GM21825 (cell line): ENCODE measurements at regions not wholly inside any gene's neighbourhood (a gene's known extent, or its start where the extent isn't known, plus 50 kb on each side); places are given as distances from the start of the nearest gene placed in this dataset.

Source experiments
- ATAC-seq: cut with Tn5 transposase; IDR thresholded peaks from one replicate; pipeline ENCODE4 v1.9.1; 2021; ENCODE audit warnings: mild to moderate bottlenecking, moderate library complexity; ENCODE audit not compliant: unreplicated experiment

DNA sequence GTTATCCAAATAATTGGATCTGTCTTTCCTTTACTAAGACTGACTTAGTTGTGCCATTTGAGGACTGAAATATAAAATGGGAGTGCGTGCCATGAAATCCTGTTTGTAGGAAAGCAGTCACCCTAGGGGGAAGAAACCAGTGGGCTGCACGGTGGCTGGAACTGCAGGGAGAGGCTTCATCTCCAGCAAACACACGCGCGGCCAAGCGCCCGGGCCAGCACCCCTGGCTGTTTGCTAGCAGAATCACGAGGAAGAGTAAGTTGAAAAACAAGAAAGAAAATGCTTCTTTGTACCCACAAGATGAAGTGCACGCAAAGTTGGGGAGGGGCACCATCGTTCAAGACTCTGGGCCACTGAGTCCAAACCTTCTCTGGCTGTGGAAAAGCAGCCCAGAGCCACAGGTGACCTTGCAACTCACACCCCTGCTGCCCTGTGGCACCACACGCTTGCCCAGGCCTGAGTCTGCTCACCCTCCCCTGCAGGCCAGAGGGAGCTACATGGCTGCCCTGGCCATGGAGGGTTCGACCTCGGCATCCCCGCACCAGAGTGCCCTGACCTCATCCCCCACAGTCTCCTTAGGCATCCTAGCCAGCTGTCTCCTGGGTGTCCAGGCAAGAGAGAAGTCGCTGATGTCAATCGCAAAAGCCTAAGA is 55.2 kb downstream of the IRX2 start:
- no peak for ATAC-seq

DNA sequence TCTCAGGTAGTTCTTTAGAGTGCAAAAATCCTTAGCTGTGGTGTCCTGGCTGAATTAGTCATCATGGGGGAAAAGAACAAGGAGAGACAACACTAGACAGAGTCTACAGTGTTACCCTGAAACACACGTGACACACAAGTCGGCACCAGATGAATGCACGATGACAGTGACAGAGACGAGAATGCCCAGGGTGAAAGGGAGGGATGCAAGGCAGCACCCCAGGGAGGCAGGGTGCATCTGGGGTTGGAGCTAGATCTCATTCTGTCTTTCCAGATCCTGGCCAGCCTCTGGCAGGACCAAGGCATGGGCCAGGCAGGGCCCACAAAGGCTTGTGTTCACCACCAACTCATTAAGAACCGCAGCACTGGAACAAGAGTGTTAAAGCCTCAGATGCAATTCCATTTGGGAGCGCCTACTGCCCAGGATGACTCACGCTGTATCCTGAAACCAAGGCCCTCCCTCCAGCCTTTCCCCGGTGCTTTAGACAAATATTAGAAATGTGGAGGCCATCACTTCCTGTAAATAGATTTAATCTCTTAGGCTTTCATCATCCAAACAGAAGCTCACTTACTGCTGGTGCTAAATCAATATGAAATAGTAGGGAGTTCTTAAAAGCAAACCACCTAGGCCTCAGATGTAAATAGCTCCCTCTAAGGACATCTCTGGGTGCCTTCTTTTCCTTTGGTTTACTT is 56.1 kb downstream of the IRX2 start:
- no peak for ATAC-seq

DNA sequence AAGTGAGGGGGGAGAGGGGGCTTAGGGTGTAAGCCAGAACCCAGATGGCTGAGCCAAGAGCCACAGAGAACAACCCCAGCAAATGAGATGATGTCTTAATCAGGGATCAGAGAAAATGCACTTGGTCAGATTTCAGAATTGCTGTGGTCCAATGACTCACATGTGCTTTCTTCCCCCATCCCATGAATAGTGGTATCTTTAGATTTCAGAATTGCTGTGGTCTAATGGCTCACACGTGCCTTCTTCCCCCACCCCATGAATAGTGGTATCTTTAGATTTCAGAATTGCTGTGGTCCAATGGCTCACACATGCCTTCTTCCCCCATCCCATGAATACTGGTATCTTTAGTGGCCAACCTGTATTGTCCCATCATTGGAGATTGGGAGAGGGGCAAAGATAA is 59.9 kb downstream of the IRX2 start:
- no peak for ATAC-seq

DNA sequence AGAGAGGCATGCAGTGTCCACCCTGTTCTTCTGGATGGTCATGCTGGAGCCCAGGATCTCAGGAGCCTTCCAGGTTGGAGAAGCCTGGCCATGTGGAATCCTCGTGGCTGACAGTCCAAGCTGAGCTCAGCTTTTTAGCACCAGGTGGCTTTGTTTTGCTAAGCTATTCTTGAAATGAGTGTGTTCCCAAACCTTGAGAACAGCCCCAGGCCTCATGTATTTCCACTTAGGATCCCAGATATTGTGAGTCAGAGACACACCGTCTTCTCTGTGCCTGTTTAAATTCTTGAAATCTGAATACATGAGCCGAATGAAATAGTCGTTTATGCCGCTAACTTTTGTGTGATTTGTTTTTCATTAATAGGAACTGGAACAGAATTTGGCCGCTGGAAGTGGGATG is 61.2 kb downstream of the IRX2 start:
- no peak for ATAC-seq

DNA sequence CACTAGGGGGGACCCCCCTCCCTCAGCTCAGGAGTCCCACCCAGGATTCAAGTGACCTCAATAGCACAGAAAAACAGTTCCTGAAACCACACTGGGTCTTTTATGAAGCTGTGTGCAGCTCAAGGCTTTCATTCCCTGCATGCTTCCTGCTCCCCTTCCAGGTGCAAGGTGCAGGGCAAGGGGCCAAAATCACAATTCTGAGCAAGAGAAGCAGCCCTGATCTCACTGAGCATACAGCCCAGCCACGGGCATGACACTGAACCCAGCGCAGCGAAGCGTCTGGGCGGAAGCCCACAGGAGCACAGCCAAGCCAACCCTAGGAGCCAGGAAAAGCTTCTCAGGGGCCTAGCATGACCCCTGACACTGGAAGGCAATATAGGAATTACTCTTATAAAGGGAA is 62.9 kb downstream of the IRX2 start:
- no peak for ATAC-seq

DNA sequence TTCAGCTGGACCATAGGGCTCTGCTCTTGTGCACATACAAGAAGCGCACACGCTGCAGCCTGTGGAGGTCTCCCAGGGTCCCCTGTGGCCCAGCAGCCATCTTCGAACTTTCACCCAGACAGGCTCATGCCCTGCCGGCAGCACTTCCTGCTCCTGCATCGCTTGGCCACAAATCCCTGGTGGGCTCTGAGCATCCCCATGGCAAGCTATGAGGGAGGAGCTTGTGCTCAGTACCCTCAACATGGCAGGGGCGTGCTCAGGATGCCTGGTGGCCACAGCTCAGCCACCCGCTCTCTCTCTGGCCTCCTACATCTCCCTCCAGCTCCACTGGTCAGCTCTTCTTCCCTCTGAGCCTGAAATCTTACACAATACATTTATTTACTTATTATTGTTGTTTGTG is 63.7 kb downstream of the IRX2 start:
- ATAC-seq: no peak

DNA sequence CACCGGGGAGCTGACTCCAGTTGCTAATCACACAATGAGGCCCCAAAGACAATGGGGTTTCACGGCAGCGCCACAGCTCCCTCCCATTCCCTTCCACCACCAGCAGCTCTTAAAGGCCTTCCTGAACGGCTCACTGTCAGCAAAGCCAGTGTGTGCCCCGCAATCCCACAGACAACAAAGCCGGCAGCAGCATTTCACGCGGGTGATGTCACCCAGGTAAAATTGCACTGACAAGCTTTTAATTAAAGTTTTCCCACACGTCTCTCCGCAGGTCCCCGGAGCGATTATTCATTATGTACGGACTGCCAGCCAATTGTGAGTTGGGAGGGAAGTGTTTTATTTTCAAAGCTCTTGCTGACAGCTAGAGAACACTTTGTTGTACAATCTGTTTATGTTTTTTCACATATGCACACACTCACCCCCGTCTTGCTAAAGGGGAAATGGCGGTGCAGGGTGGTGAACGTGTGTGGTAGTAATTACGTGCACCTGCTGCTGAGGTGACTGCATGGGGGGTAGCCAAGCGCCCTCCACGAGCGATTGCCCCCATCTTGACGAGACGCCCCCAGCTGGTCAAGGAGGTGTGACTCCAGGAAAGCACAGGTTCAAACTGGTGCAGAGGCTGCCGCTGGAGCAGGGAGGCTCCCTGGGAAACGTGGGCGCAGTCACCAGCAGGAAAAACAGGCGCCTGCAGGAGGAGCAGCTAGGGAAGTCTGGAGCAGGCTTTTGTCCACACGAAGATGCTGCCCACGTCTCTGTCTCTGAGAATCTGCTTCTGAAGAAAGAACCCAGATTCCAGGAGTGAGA is 65.0 kb downstream of the IRX2 start:
- ATAC-seq: no peak

DNA sequence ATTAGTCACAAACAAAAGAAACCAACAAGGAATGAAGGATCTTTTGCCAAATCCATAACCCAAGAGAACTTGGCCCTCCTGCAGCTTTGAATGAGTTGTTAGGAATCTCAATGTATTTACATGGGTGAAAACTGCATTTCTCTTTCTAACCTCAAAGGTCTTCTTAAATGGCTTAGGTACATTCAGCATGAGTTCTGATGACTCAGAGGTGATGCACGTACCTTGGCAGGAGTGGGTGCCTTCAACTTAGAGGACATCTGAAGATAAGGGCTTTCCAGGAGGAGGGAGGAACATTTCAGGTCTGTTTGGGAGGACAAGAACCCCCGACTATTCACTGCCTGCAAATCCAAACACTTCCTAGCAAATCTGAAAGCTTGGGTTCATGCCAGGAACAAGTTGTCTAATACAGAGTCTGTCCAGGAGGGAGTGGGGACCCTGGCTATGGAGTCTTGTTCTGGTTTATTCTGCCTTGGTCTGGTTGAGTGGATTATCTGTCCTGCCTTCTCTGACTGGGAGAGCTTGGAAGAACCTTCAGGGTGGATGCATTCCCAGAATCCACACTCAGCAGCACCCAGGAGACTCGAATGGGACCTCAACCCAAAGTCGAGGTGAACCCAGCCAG is 65.7 kb downstream of the IRX2 start:
- ATAC-seq: no peak

DNA sequence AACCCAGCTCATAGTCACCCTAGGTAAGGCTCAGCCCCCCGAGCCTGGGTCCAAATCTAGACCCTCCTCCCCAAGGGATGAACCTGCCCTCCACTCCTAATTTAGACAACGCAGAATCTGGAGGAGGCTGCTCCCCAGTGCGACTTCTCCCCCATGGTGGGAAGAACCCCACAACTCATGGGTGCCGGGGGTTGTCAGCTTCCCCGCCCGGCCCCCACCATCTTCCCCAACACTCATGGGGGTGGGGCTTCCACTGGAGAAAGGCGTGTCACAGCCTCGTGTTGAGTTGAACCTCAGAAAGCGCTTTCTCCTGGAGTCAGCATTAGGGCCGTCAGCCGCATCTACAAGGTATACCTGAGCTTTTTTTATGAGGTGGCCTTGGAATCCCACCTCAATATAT is 66.9 kb downstream of the IRX2 start:
- ATAC-seq: no peak

DNA sequence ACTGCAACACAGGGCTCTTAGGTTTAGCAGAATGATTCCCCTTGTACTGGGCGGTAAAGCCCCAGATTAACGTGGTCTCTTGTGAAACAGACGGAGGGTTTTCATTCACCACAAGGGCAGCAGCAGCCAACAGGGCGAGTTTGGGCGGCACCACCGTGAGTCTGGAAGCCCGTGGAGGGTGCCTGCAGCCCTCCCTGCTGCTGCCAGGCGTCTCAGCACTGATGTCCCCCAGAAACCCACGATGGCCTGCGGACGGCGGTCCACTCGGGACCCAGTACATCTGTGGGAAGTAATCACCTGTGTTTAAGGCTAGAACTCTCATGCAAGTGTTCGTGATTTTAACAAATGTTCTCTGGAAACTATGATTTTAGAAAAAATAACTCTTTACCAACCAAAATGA is 67.8 kb downstream of the IRX2 start:
- ATAC-seq: no peak

DNA sequence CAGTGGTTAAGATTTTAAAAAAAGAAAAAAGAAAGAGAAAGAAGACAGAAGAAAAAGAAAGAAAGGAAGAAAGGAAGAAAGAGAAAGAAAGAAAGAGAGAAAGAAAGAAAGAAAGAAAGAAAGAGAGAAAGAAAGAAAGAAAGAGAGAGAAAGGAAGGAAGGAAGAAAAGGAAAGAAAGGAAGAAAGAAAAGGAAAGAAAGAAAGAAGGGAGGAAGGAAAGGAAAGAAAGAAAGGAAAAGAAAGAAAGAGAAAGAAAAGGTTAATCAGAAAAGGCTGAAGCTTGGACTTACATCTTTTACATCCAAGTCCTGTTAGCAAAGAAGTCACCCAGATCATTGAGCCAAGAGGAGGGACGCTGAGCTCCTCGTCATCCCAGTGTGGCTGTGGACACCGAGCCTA is 70.0 kb downstream of the IRX2 start:
- ATAC-seq: no peak

DNA sequence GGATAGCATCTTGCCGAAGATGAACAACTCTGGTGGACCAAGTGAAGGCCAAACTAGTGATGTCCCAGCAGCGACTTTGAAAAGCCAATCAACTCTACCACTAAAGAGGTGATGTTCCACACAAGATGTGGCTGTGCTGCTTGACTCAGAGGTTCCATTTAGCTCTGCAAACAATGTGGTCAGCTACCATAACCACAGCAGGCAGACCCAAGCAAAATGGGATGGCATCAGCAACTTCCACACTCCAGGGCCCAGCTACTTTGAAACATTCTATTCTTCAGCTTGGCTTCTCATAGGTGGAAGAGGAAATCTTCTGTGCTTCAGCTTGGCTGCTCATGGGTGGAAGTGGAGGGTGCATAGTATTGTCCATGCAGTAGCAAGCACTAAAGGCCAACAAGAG is 70.5 kb downstream of the IRX2 start:
- no peak for ATAC-seq

DNA sequence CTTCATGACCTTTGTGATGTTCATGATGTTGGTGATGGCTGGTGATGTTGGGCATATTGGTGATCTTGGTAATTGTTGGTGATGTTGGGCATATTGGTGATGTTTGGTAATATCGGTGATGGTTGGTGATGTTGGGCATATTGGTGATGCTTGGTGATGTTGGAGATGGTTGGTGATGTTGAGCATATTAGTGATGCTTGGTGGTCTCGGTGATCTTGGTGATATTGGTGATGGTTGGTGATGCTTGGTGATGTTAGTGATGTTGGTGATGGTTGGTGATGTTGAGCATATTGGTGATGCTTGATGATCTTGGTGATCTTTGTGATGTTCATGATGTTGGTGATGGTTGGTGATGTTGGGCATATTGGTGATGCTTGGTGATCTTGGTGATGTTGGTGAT is 73.8 kb downstream of the IRX2 start:
- no peak for ATAC-seq

DNA sequence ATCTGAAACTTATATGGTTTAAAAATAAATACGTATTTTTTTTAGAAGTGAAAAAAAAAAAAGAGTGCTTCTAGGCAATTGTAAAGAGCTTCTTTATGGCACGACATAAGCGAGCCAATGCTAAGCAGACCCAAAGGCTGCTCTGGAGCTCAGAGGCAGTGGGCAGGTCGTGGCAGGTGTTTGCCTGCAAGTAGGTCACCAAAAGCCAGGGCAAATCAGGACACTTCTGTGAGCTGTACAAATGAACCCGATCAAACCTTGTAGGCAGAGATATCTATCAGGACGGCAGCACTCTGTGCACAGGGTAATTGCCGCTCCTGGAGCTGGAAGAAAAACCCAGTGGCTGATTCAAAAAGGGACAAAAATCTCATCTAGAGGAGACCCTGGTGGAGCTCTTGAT is 75.9 kb downstream of the IRX2 start:
- ATAC-seq: no peak

DNA sequence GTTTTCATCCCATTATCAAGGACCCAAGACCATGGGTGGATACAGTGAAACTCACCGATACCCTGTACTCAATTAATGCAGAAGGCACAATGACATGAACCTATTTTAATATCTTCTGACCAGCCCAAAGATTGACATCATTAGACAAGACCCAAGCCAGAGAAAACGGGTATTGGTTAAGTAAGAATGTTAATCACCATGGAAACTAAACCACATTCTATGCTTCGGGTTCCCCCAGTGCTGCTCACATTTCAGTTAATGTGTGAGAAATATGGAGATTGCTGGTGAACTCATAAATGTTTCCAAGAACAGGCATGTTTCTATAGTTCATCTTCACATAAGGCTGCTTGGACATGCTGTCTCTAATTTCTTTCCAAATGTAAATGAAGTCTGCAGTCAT is 77.0 kb downstream of the IRX2 start:
- ATAC-seq: no peak

DNA sequence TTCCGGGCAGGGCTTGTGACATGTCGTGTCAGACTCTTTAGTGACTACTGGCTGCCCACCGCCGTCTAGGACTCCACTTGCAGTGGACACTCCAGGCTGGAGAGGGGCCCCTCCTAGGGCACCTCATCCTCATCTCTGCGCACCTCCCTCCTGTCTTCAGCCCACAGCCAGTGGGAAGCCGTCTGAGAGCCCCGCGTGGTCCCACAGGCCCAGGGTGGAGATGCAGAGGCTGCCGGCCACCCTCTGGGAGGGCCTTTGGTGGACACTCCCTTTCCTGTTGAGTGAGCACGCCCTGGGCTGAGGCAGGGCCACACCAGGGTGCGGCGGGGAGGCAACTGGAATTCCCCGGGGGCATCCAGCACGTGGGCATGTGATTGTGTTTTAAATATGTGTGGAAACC is 80.5 kb downstream of the IRX2 start:
- ATAC-seq: no peak

DNA sequence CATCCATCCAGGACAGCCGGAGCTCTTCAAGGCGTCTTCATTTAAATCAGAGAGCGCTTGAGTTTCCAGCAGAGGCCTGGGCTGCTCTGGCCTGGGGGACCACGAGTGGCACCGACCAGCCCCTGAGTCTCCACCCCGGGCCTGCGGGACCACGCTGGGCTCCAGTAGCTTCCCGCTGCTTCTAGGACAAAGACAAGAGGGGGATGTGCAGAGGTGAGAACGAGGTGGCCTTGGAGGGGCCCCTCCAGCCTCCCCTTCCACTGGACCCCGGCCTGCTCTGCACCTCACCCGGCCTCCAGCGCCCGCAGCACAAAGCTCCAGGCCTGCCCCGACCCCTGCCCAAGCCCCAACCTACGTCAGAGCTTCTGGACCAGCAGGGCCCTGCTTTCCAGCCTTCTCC is 81.6 kb downstream of the IRX2 start:
- ATAC-seq: no peak

DNA sequence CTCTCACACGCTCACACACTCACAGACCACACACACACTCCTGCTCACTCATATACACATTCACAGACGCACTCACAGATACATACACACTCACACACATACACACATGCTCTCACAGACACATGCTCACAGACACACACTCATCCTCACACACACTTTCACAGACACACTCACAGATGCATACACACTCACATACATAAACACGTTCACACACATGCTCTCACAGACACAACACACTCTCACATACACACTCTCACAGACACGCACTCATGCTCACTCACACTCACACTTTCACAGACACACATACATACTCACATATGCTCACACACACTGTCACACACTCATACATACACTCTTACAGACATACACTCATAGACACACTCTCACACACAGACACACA is 82.2 kb downstream of the IRX2 start:
- no peak for ATAC-seq

DNA sequence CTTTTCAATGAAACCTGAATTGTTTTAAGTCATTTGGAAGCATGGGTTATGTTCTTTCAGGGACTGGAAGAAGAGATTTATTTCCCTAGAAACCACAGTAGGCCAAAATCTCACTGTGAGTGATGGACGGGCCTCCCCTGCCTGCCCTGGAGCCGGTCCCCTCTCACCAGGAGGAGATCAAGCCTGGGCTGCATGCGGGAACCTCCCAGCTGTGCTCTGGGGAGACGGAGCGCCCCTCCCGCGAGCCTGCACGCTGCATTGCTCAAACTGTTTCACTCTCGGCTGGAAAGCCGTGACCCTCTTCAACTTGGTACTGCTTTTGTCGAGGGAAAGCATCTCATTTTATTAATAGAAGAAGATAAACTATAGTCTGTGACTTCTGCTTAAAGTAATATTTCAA is 85.4 kb downstream of the IRX2 start:
- ATAC-seq: no peak

DNA sequence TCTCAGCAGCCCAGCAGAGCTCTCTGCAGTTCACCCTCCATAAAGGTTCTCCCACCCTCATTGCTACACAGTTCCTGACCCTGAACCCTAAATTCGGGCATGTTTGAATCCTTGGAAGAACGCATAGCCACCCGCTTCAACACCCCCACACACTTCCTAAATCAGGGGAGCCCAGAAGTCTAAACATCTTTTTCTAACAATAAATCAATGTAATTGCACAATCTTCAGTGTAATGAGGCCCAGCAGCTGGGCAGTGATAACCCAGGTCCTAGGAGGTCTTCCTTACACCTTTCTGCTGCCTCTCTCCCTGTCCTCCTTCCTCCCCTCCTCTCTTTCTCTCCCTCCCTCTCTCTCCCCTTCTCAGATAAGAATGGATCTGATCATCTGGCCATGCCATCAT is 88.0 kb downstream of the IRX2 start:
- ATAC-seq: no peak

DNA sequence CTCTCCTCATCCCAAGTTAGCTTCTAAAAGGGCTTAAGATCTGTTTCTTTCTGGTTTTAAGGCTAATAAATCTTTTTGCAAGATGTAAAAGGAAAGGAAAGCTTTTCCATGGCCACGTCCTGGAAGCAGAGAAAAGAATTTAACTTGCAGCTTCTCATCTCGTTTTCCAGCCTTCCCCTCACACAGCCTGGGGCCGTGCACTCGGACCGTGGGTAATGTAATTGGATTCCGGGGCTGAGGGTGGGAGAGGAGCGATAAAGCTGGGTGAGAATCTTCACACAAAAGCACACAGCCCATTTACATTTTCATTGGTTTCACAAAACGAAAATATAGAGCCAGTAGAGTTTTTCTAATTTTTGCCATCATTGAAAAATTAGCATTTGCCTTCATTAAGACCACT is 91.2 kb downstream of the IRX2 start:
- no peak for ATAC-seq
